OCI-LY1 (cell line): ENCODE measurements at regions not wholly inside any gene's neighbourhood (a gene's known extent, or its start where the extent isn't known, plus 50 kb on each side); places are given as distances from the start of the nearest gene placed in this dataset.

Experiments used
- CTCF ChIP-seq: fragments of 200-600 bp; sonication (generic), shearing (Covaris generic); IDR thresholded peaks from 2 replicates; pipeline ENCODE4 v1.5.1; 2017; ENCODE audit warnings: mild to moderate bottlenecking, antibody characterized with exemption, low read length, moderate library complexity, mixed read lengths
- EZH2 ChIP-seq: fragments of 200-600 bp; sonication (generic), shearing (Covaris generic); IDR thresholded peaks from 2 replicates; pipeline ENCODE4 v1.8.0; 2017; ENCODE audit warnings: borderline replicate concordance, mixed run types, mild to moderate bottlenecking, antibody characterized with exemption, low read length, moderate library complexity, mixed read lengths

- no peak for TF ChIP-seq CTCF
- TF ChIP-seq EZH2 = no peak
These were observed 288.8 kb upstream of the FERMT1 start for GRCh38 chr20:6411651-6412050.
